K562 (cell line): ENCODE measurements at regions not wholly inside any gene's neighbourhood (a gene's known extent, or its start where the extent isn't known, plus 50 kb on each side); places are given as distances from the start of the nearest gene placed in this dataset.

ENCODE experiments used
- ATAC-seq: fragments of 200-7000 bp; cut with Tn5 transposase; 3 replicates; pipeline ENCODE4 v1.9.1; 2020; ENCODE audit warnings: moderate library complexity
- BruUV-seq: library from RNA; stranded (reverse); fragments of 400-500 nt; replicated peaks from 2 replicates; lab custom pipeline; 2021; lab: Mats Ljungman, UMichigan
- CTCF ChIA-PET: fragments of 300-600 bp; formaldehyde crosslinking; extraction: SDS; loops from one replicate; lab custom pipeline; 2021; ENCODE audit warnings: low intra/inter-chr PET ratio; lab: Yijun Ruan, JAX
- POLR2A ChIA-PET: fragments of 300-600, 350-650 bp; sonication (Branson Sonifier 250); formaldehyde crosslinking; extraction: SDS; loops from one replicate; lab custom pipeline; 2021; ENCODE audit warnings: antibody characterized with exemption, inconsistent platforms; lab: Yijun Ruan, JAX
- DNase-seq, 4 experiments: peaks; one replicate each; pipeline versions ENCODE4 v3.0.0 to v3.0.0-alpha.2; 2011 to 2018; ENCODE audit warnings: low spot score in 3 of 4, mixed read lengths in 3 of 4; ENCODE audit errors: extremely low read depth in 1 of 4
- FAIRE-seq: peaks from 2 replicates; lab custom pipeline; 2011; peaks lifted over from hg19 to GRCh38; lab: Jason Lieb, UNC
- H2AFZ ChIP-seq: 2 replicates; pipeline ENCODE4 v1.6.0; 2011; ENCODE audit warnings: low read depth, low read length, control low read depth, inconsistent platforms
- H3K27ac ChIP-seq: fragments of 200-600 bp; 3 replicates; pipeline ENCODE4 v1.8.0; 2011; ENCODE audit warnings: low read depth, mild to moderate bottlenecking, control low read depth, inconsistent platforms, low read length, moderate library complexity, mixed read lengths; ENCODE audit errors: extremely low read depth
- H3K27me3 ChIP-seq, 2 experiments: fragments of 300-600 bp in 1 of 2; 2 replicates in 1 of 2; 3 replicates in 1 of 2; pipeline versions ENCODE4 v1.6.0 to v1.8.0; 2011; ENCODE audit warnings: inconsistent platforms in 2 of 2, low read length in 2 of 2, mild to moderate bottlenecking in 1 of 2, mixed read lengths in 1 of 2, moderate library complexity in 1 of 2; ENCODE audit not compliant: control insufficient read depth in 2 of 2, insufficient read depth in 2 of 2
- H3K36me3 ChIP-seq: fragments of 300-600 bp; 3 replicates; pipeline ENCODE4 v1.8.0; 2011; ENCODE audit warnings: mild to moderate bottlenecking, low read length, inconsistent platforms; ENCODE audit not compliant: control insufficient read depth, insufficient read depth
- H3K4me1 ChIP-seq, 2 experiments: fragments of 200-600 bp in 1 of 2; replicated peaks in 1 of 2; 2 replicates in 1 of 2; 3 replicates in 1 of 2; pipeline versions ENCODE4 v1.5.1 to v1.8.0; 2011; ENCODE audit warnings: inconsistent platforms in 2 of 2, low read length in 2 of 2, mild to moderate bottlenecking in 1 of 2, mixed read lengths in 1 of 2, moderate library complexity in 1 of 2; ENCODE audit not compliant: control insufficient read depth in 2 of 2, insufficient read depth in 2 of 2
- H3K4me2 ChIP-seq: 2 replicates; pipeline ENCODE4 v1.6.1; 2011; ENCODE audit warnings: low read length, control low read depth, inconsistent platforms, mixed read lengths; ENCODE audit not compliant: insufficient read depth
- H3K4me3 ChIP-seq: fragments of 200-600 bp; sonication (generic), shearing (Covaris generic); 2 replicates; pipeline ENCODE4 v1.5.1; 2016; ENCODE audit warnings: control low read depth, inconsistent platforms
- H3K79me2 ChIP-seq: fragments of 200-600 bp; 3 replicates; pipeline ENCODE4 v1.8.0; 2011; ENCODE audit warnings: low read length, inconsistent platforms; ENCODE audit not compliant: control insufficient read depth, insufficient read depth
- H3K9ac ChIP-seq, 2 experiments: 2 replicates each; pipeline versions ENCODE4 v1.6.0 to v1.6.1; 2011; ENCODE audit warnings: low read depth in 2 of 2, low read length in 2 of 2, control low read depth in 1 of 2, inconsistent platforms in 1 of 2, mild to moderate bottlenecking in 1 of 2, mixed read lengths in 1 of 2; ENCODE audit not compliant: insufficient read depth in 1 of 2
- H3K9me1 ChIP-seq: one replicate; pipeline ENCODE4 v1.6.0; 2011; ENCODE audit warnings: inconsistent platforms, mild to moderate bottlenecking, low read length, moderate library complexity; ENCODE audit not compliant: control insufficient read depth, insufficient read depth
- H3K9me3 ChIP-seq: replicated peaks from 2 replicates; pipeline ENCODE4 v1.5.1; 2011; ENCODE audit warnings: low read depth, low read length, inconsistent platforms; ENCODE audit not compliant: control insufficient read depth, insufficient read depth
- H4K20me1 ChIP-seq: replicated peaks from 2 replicates; pipeline ENCODE4 v1.6.1; 2011; ENCODE audit warnings: low read length, inconsistent platforms, mixed read lengths; ENCODE audit not compliant: control insufficient read depth, insufficient read depth
- BRCA1 ChIP-seq, 2 experiments: fragments of 450-650 bp in 1 of 2; sonication (generic) in 1 of 2; formaldehyde crosslinking in 1 of 2; IDR thresholded peaks; 2 replicates each; pipeline versions ENCODE4 v1.5.0 to v1.6.1; 2017 to 2020; ENCODE audit warnings: mild to moderate bottlenecking in 1 of 2, missing genetic modification reagents in 1 of 2
- FOSL1 ChIP-seq: fragments of 200-800 bp; sonication (Bioruptor generic); conservative IDR thresholded peaks from 2 replicates; pipeline ENCODE4 v1.6.1; 2016; ENCODE audit warnings: missing genetic modification characterization, missing compliant biosample characterization
- FOXK1 ChIP-seq: sonication (generic); formaldehyde crosslinking; IDR thresholded peaks from 2 replicates; pipeline ENCODE4 v1.8.0; 2022; ENCODE audit warnings: missing genetic modification reagents, mild to moderate bottlenecking, borderline replicate concordance
- HOMEZ ChIP-seq: fragments of 250-450 bp; sonication (Bioruptor Pico); IDR thresholded peaks from 2 replicates; pipeline ENCODE4 v1.4.0; 2020; ENCODE audit warnings: mild to moderate bottlenecking, moderate library complexity
- HOXB6 ChIP-seq: fragments of 250-450 bp; sonication (Bioruptor Pico); IDR thresholded peaks from 2 replicates; pipeline ENCODE4 v1.5.1; 2022; ENCODE audit warnings: mild to moderate bottlenecking, borderline replicate concordance
- PRMT5 ChIP-seq: sonication (generic); formaldehyde crosslinking; IDR thresholded peaks from 2 replicates; pipeline ENCODE4 v1.5.0; 2020; ENCODE audit warnings: missing genetic modification reagents
- TBL1XR1 ChIP-seq, 2 experiments: IDR thresholded peaks; 2 replicates each; pipeline ENCODE4 v1.6.1; 2012; ENCODE audit warnings: improper control_type of control experiment in 2 of 2, low read length in 2 of 2, mild to moderate bottlenecking in 1 of 2
- ZBTB8A ChIP-seq: fragments of 450-650 bp; IDR thresholded peaks from 2 replicates; pipeline ENCODE4 v1.6.1; 2018; ENCODE audit warnings: mild to moderate bottlenecking, moderate library complexity; ENCODE audit not compliant: partially characterized antibody
- ZNF217 ChIP-seq: sonication (generic); formaldehyde crosslinking; IDR thresholded peaks from 2 replicates; pipeline ENCODE4 v1.8.0; 2022; ENCODE audit warnings: mild to moderate bottlenecking, missing genetic modification reagents
- ZNF316 ChIP-seq: fragments of 450-650 bp; IDR thresholded peaks from 2 replicates; pipeline ENCODE4 v1.6.1; 2016
- WGBS: fragments of 100-300 bp; shearing (Covaris generic); methylation state at CpG from one replicate; pipeline ENCODE4 v1.1.6; 2016; ENCODE audit warnings: low coverage, mixed read lengths; ENCODE audit not compliant: insufficient coverage; ENCODE audit errors: missing lambda C conversion rate; 5-methylcytosine and 5-hydroxymethylcytosine counted together
- in situ Hi-C: fragments of 300-500 bp; cut with MboI; formaldehyde crosslinking; loops from 4 replicates; pipeline ENCODE4 v1.15.0; 2018; ENCODE audit warnings: inconsistent platforms, mixed read lengths
- intact Hi-C: fragments of 100-400 bp; cut with micrococcal nuclease; formaldehyde crosslinking; loops from 2 replicates; pipeline ENCODE4 v1.14.2; 2022
- TF ChIP-seq, protein P1 (sequence below): fragments of 250-450 bp; sonication (Bioruptor Pico); IDR thresholded peaks from 2 replicates; pipeline ENCODE4 v1.5.0; 2021; ENCODE audit warnings: mild to moderate bottlenecking, moderate library complexity

DNA sequence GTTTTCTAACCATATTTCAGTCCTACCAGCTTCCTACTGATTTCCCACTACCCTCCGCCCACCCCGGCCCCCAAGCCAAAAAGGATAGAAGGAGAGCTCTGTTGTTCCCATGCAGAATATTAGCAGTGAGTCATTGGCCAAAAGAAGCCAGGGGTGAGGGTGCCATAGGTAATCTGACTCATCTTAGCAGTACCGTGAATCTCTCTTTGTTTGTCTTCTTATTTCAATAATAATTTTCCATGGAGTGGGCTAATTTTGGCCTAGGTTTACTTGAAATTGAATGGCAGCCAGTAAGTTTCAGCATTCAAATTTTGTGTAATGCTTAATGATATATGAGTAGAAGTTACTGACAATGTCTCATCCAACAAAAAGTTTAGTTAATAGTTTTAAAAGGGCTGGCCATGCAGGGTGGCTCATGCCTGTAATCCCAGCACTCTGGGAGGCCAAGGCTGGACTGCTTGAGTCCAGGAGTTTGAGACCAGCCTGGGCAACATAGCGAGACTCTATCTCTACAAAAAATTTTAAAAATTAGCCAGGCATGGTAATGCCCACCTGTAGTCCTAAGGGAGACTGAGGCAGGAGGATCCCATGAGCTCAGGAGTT, 74.2 kb downstream of the C9orf152 start (continued):
- no peak for TF ChIP-seq HOMEZ (CRISPR knock-in tag)
- no peak for TF ChIP-seq TBL1XR1 (IDR thresholded peaks at IDR 0.05; ENCODE audit: low read length in 2 of 2)
- TF ChIP-seq ZBTB8A: no peak

- in situ Hi-C loops (no loop called here), intact Hi-C loops (no loop called here)
- Histone ChIP-seq H3K79me2 (no peaks in the 10 kb centered on the region), H2AFZ (no peak overlapping the region), H3K27me3 (peaks cover 0 to 24% of the 10 kb centered on the region in 2 experiments; a peak in 4 of 5 replicates), H3K4me2 (no peak overlapping the region), H3K36me3 (no peaks in the 10 kb centered on the region), H3K27ac (no peak overlapping the region), H4K20me1 (no peaks in the 10 kb centered on the region), H3K9me3 (no peaks in the 10 kb centered on the region), H3K9me1 (no peaks in the 10 kb centered on the region), H3K4me3 (no peak overlapping the region), H3K4me1 (no peaks in the 10 kb centered on the region), H3K9ac (no peak overlapping the region)
- WGBS: 0% methylated on average over 1 of the region's 1 CpG
- ChIA-PET CTCF (no interaction called here), POLR2A (interaction anchor here (1.0 kb wide), 1 partner anchor 10 kb away, joined by 4 read pairs; no protein-coding TSS in a partner anchor)
- DNase-seq (no peak), FAIRE-seq (no peak), ATAC-seq (no peak)
- TF ChIP-seq ZNF316 (no peak), FOXK1 (no peak), FOSL1 (tag) (no peak), PRMT5 (CRISPR knock-in tag) (no peak), HOXB6 (CRISPR knock-in tag) (no peak), ZNF217 (CRISPR knock-in tag) (no peak), BRCA1 (IDR thresholded peaks at IDR 0.05) (no peak), BRCA1 (CRISPR knock-in tag; IDR thresholded peaks at IDR 0.05) (no peak)
- TF ChIP-seq, protein P1, sequence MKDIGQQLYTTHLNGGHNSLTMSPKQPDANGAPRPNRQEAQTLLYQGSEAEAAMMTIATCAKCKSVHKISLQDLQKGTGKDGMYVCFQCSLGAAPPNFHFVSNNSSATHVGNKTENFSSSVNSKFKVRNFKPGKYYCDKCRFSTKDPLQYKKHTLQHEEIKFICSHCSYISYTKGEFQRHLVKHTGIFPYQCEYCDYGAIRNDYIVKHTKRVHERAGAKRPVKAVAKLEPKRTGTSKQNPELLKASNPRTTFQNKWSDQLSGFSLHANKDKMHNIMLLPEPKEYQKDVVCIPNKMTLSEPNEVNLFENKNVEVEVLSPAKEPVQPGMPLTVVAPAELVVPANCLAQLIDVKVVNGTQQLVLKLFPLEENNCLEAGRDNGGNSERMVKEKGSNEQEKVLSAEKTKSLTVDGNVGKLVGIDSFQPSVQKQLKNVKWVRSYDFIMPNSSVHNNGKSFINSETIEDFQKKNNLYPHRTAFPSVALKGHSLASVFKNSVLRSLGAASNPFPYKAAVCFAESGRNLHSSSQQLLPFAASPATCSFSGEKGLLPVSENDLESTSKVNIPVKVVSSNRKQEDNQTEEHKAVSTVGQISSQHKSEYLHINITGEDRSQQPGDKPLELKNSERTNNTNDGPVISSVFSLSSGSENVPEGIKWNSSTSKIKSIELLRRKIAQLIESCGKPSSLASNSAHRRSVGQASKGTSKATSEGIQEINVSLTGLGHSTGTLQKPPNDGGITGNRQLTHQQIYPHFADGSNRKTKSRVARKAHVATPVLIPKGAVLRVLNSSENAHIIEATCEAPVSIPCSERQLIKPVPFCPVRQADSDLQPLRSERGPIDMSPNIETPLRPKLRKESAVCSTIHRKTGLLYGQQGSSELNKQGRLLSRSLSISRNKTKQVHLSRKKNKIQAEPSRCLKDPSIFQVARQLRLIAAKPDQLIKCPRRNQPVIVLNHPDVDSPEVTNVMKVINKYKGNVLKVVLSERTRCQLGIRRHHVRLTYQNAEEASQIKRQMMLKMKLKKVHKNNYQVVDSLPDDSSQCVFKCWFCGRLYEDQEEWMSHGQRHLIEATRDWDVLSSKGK (CRISPR knock-in tag): no peak
- no TSS peak for BruUV-seq
These were observed 72.1 kb downstream of the C9orf152 start for GRCh38 chr9:110135846-110136245.
